Type B pancreatic cell (in vitro differentiated cells): ENCODE measurements at regions not wholly inside any gene's neighbourhood (a gene's known extent, or its start where the extent isn't known, plus 50 kb on each side); places are given as distances from the start of the nearest gene placed in this dataset.

ENCODE experiments used
- DNase-seq: peaks from one replicate; pipeline ENCODE4 v3.0.0; 2021; ENCODE audit warnings: mixed read lengths; ENCODE audit not compliant: unreplicated experiment; ENCODE audit errors: extremely low spot score
- H3K27ac Mint-ChIP-seq: 2 replicates; pipeline ENCODE4 v1.8.0; 2021; ENCODE audit warnings: mild to moderate bottlenecking, mixed read lengths
- H3K27me3 Mint-ChIP-seq: 2 replicates; pipeline ENCODE4 v1.8.0; 2021; ENCODE audit warnings: mixed read lengths
- H3K36me3 Mint-ChIP-seq: 2 replicates; pipeline ENCODE4 v1.8.0; 2021; ENCODE audit warnings: mixed read lengths
- H3K4me1 Mint-ChIP-seq: one replicate; pipeline ENCODE4 v1.8.0; 2021; ENCODE audit warnings: mixed read lengths; ENCODE audit not compliant: unreplicated experiment
- H3K4me3 Mint-ChIP-seq: 2 replicates; pipeline ENCODE4 v1.8.0; 2021; ENCODE audit warnings: mild to moderate bottlenecking, mixed read lengths
- H3K9me3 Mint-ChIP-seq: 2 replicates; pipeline ENCODE4 v1.8.0; 2021; ENCODE audit warnings: mixed read lengths
- TF ChIP-seq, protein P1 (sequence below): fragments of 200-600 bp; sonication (generic); conservative IDR thresholded peaks from 2 replicates; pipeline ENCODE4 v1.5.0; 2021; ENCODE audit warnings: antibody characterized with exemption, mild to moderate bottlenecking

DNA sequence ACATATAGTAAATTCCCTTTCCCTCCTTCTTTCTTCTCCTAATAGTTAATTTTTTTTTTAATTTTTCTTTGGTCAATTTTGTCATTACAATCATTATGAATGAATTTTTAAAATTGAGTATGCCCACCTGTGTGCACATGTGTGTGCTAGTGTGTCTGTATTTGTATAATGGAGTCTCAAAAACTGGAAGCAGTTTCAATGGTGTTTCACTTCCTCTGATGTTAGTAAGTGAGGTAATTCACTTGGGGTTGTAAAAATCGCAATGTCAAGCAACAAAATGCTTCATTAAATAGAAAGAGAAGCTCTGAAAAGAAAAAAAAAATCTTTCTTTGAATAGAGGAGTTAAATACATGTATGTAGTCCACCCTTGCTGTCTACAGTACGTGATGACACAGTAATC lies 1467.6 kb upstream of the NUDT12 start:
- H3K27ac Mint-ChIP-seq = no peak overlapping the region
- TF ChIP-seq, protein P1, sequence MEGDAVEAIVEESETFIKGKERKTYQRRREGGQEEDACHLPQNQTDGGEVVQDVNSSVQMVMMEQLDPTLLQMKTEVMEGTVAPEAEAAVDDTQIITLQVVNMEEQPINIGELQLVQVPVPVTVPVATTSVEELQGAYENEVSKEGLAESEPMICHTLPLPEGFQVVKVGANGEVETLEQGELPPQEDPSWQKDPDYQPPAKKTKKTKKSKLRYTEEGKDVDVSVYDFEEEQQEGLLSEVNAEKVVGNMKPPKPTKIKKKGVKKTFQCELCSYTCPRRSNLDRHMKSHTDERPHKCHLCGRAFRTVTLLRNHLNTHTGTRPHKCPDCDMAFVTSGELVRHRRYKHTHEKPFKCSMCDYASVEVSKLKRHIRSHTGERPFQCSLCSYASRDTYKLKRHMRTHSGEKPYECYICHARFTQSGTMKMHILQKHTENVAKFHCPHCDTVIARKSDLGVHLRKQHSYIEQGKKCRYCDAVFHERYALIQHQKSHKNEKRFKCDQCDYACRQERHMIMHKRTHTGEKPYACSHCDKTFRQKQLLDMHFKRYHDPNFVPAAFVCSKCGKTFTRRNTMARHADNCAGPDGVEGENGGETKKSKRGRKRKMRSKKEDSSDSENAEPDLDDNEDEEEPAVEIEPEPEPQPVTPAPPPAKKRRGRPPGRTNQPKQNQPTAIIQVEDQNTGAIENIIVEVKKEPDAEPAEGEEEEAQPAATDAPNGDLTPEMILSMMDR = no peak
- H3K4me3 Mint-ChIP-seq = no peak overlapping the region
- H3K9me3 Mint-ChIP-seq = peaks cover 5% of the 10 kb centered on the region
- H3K4me1 Mint-ChIP-seq = no peaks in the 10 kb centered on the region
- H3K36me3 Mint-ChIP-seq = no peaks in the 10 kb centered on the region
- no peak for DNase-seq
- H3K27me3 Mint-ChIP-seq = no peaks in the 10 kb centered on the region

DNA sequence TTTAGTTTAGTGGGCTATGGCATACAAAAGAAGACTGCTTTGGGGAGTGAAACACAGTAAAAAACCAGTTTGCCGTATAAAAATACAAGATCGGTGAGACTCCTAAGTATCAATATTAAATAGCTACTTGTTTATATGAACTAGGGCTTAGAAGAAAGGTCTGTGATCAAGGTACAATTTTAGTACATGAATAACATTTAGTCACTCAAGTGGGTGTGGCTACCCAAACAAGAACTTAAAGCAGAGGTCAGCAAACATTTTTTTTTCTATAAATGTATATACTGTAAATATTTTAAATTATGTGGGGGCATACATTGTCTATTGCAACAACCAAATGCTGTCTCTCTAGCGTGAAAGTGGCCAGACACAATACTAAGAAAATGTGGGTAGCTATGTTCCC lies 1452.5 kb upstream of the NUDT12 start:
- TF ChIP-seq, protein P1 = no peak
- peaks cover 2% of the 10 kb centered on the region for H3K9me3 Mint-ChIP-seq
- H3K27me3 Mint-ChIP-seq = no peaks in the 10 kb centered on the region
- no peak for DNase-seq
- no peaks in the 10 kb centered on the region for H3K4me1 Mint-ChIP-seq
- H3K27ac Mint-ChIP-seq = no peak overlapping the region
- H3K4me3 Mint-ChIP-seq = no peak overlapping the region
- no peaks in the 10 kb centered on the region for H3K36me3 Mint-ChIP-seq

DNA sequence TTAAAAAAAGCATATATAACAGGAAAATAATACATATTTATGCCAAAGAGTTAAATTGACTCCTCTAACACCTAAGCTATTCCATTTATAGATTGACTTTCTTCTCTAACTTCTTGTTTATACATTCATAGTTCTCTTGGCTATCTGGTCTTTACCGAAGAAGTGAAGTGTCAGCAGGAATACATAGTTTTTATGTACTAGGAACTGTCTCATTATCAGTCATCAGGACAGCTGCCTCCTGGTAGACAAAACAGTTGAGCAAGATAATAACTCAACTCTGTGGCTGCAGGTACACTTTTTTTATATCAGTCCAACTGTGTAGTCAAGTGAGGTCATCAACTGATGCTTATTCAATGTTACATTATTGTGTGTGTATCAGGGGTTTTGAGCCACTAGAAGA lies 1436.0 kb upstream of the NUDT12 start:
- DNase-seq = no peak
- no peaks in the 10 kb centered on the region for H3K27me3 Mint-ChIP-seq
- no peak overlapping the region for H3K27ac Mint-ChIP-seq
- H3K4me3 Mint-ChIP-seq = no peak overlapping the region
- TF ChIP-seq, protein P1 = no peak
- peaks cover 3% of the 10 kb centered on the region for H3K4me1 Mint-ChIP-seq
- H3K36me3 Mint-ChIP-seq = no peaks in the 10 kb centered on the region
- no peaks in the 10 kb centered on the region for H3K9me3 Mint-ChIP-seq

DNA sequence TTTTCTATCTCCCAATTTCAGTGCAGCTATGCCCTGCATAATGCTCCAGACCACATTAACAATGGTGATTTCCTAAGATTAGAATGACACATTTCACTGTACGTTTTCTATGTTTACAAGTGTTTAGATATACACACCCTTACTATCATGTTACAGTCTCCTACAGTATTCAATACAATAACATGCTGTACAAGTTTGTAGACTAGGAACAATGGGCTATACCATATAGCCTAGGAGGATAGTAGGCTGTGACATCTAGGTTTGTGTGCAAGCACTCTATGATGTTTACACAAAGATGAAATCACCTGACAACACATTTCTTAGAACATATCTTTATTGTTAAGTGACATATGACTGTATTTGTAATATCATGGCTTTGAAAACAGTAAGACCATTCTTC lies 1435.6 kb upstream of the NUDT12 start:
- H3K27ac Mint-ChIP-seq = no peak overlapping the region
- no peak overlapping the region for H3K4me3 Mint-ChIP-seq
- H3K36me3 Mint-ChIP-seq = no peaks in the 10 kb centered on the region
- TF ChIP-seq, protein P1 = no peak
- no peaks in the 10 kb centered on the region for H3K27me3 Mint-ChIP-seq
- DNase-seq = no peak
- H3K4me1 Mint-ChIP-seq = peaks cover 3% of the 10 kb centered on the region
- no peaks in the 10 kb centered on the region for H3K9me3 Mint-ChIP-seq

DNA sequence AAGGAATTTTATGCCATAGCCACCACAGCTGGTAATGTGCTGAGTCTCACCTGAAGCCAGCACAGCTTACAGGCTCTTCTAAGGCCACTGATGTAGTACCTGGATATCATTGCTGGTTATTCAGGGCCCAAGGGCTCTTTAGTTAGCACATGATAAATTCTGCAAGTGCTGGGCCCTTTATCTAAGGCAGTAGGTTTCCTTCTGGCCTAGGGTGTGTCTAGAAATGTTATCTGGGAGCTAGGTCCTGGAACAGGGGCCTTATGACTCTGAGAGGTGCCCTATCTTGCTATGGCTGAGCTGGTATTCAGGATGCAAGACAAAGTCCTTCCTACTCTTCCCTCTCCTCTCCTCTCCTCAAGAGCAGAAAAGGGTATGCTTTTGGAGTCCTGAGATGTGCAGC lies 1424.5 kb upstream of the NUDT12 start:
- no peak for DNase-seq
- Mint-ChIP-seq H3K27ac (no peak overlapping the region), H3K4me1 (no peaks in the 10 kb centered on the region), H3K4me3 (no peak overlapping the region), H3K36me3 (no peaks in the 10 kb centered on the region), H3K9me3 (peaks cover 4% of the 10 kb centered on the region), H3K27me3 (no peaks in the 10 kb centered on the region)
- TF ChIP-seq, protein P1 = no peak

DNA sequence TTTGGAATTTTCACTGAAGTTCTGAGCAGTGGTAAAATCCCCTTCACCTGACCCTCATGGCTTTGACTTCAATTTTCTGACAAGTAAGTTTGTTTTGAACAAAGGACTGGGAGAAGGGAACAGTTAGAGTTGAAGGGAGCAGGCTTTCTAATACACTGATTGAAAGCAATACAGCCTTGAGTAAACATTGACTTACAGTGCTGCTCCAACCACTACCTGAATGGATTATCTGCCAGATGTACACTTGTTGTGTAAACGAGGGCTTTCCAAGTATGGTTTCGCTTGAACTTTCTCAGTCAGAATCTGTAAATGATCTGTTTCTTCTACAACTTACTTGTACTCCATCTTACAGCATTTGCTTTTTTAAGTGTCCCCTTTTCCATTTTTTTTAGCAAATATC lies 1414.9 kb upstream of the NUDT12 start:
- H3K4me3 Mint-ChIP-seq = no peak overlapping the region
- H3K4me1 Mint-ChIP-seq = no peaks in the 10 kb centered on the region
- H3K36me3 Mint-ChIP-seq = no peaks in the 10 kb centered on the region
- no peaks in the 10 kb centered on the region for H3K9me3 Mint-ChIP-seq
- H3K27ac Mint-ChIP-seq = no peak overlapping the region
- DNase-seq = no peak
- TF ChIP-seq, protein P1 = no peak
- no peaks in the 10 kb centered on the region for H3K27me3 Mint-ChIP-seq
